ENCODE measurements at regions not wholly inside any gene's neighbourhood (a gene's known extent, or its start where the extent isn't known, plus 50 kb on each side); places are given as distances from the start of the nearest gene placed in this dataset.
"Not testable (repeated sequence)": the region's sequence is repeated elsewhere in the genome, so short reads cannot be mapped to it uniquely, and the experiment has no call there.

GRCh38 chr11:86732739-86733138 lies 60.3 kb upstream of the ME3 start:
- H3K4me2 ChIP-seq (replicated peaks; ENCODE audit: low read depth, low read length, poor library complexity, severe bottlenecking); ATAC-seq (ENCODE audit: low read depth); POLR2A ChIA-PET; H3K79me2 ChIP-seq (ENCODE audit: control insufficient read depth, insufficient read depth, low read length); H3K9me3 ChIP-seq (ENCODE audit: control extremely low read depth in 1 of 3, control insufficient read depth in 2 of 3, insufficient read depth in 1 of 3, low read length in 2 of 3); CTCF ChIA-PET; H3K27ac ChIP-seq (ENCODE audit: low read length in 2 of 2); H3K4me3 Mint-ChIP-seq; H3K36me3 ChIP-seq (replicated peaks in 1 of 2; ENCODE audit: control extremely low read depth in 1 of 2, control insufficient read depth in 1 of 2, extremely low read depth in 1 of 2, insufficient read depth in 2 of 2, low read length in 1 of 2); H3K4me1 Mint-ChIP-seq; H4K20me1 ChIP-seq (ENCODE audit: control insufficient read depth, insufficient read depth, low read length, poor library complexity, severe bottlenecking); intact Hi-C loops (cut with micrococcal nuclease); H3K4me1 ChIP-seq (ENCODE audit: control insufficient read depth in 2 of 2, insufficient read depth in 2 of 2, low read length in 2 of 2); H3K9me3 Mint-ChIP-seq (ENCODE audit: insufficient read depth); H3K27me3 Mint-ChIP-seq; H3K4me3 ChIP-seq (ENCODE audit: control extremely low read depth in 1 of 5, extremely low read depth in 1 of 5, insufficient read depth in 1 of 5, low read depth in 2 of 5, low read length in 4 of 5); H3K27ac Mint-ChIP-seq; DNase-seq; H3K27me3 ChIP-seq (replicated peaks in 1 of 4; ENCODE audit: control extremely low read depth in 1 of 4, control insufficient read depth in 3 of 4, insufficient read depth in 4 of 4, low read length in 3 of 4); H3K9ac ChIP-seq (ENCODE audit: low read length); H2AFZ ChIP-seq (ENCODE audit: insufficient read depth, low read depth, low read length, poor library complexity, severe bottlenecking): not testable (repeated sequence)
- no CpG with 5 or more reads among the region's 1 CpG for WGBS (ENCODE audit: insufficient coverage)

- intact Hi-C loops (cut with micrococcal nuclease); H3K9me3 Mint-ChIP-seq (ENCODE audit: insufficient read depth); DNase-seq; H3K4me3 ChIP-seq (ENCODE audit: control extremely low read depth in 1 of 5, extremely low read depth in 1 of 5, insufficient read depth in 1 of 5, low read depth in 2 of 5, low read length in 4 of 5); H3K4me1 Mint-ChIP-seq; H3K27me3 ChIP-seq (replicated peaks in 1 of 4; ENCODE audit: control extremely low read depth in 1 of 4, control insufficient read depth in 3 of 4, insufficient read depth in 4 of 4, low read length in 3 of 4); H4K20me1 ChIP-seq (ENCODE audit: control insufficient read depth, insufficient read depth, low read length, poor library complexity, severe bottlenecking); H2AFZ ChIP-seq (ENCODE audit: insufficient read depth, low read depth, low read length, poor library complexity, severe bottlenecking); H3K36me3 ChIP-seq (replicated peaks in 1 of 2; ENCODE audit: control extremely low read depth in 1 of 2, control insufficient read depth in 1 of 2, extremely low read depth in 1 of 2, insufficient read depth in 2 of 2, low read length in 1 of 2); H3K9me3 ChIP-seq (ENCODE audit: control extremely low read depth in 1 of 3, control insufficient read depth in 2 of 3, insufficient read depth in 1 of 3, low read length in 2 of 3); H3K27ac Mint-ChIP-seq; H3K9ac ChIP-seq (ENCODE audit: low read length); H3K79me2 ChIP-seq (ENCODE audit: control insufficient read depth, insufficient read depth, low read length); H3K27ac ChIP-seq (ENCODE audit: low read length in 2 of 2); ATAC-seq (ENCODE audit: low read depth); H3K4me2 ChIP-seq (replicated peaks; ENCODE audit: low read depth, low read length, poor library complexity, severe bottlenecking); H3K4me1 ChIP-seq (ENCODE audit: control insufficient read depth in 2 of 2, insufficient read depth in 2 of 2, low read length in 2 of 2); POLR2A ChIA-PET; CTCF ChIA-PET; H3K4me3 Mint-ChIP-seq; H3K27me3 Mint-ChIP-seq: not testable (repeated sequence)
- WGBS (ENCODE audit: insufficient coverage) = no CpG with 5 or more reads among the region's 27 CpGs
Measured at GRCh38 chr11:86732286-86732685, 59.9 kb upstream of the ME3 start.

- H3K9me3 Mint-ChIP-seq (ENCODE audit: insufficient read depth); H3K4me3 Mint-ChIP-seq; POLR2A ChIA-PET; CTCF ChIA-PET; H2AFZ ChIP-seq (ENCODE audit: insufficient read depth, low read depth, low read length, poor library complexity, severe bottlenecking); H3K4me1 Mint-ChIP-seq; H3K9me3 ChIP-seq (ENCODE audit: control extremely low read depth in 1 of 3, control insufficient read depth in 2 of 3, insufficient read depth in 1 of 3, low read length in 2 of 3); H3K27ac Mint-ChIP-seq; H4K20me1 ChIP-seq (ENCODE audit: control insufficient read depth, insufficient read depth, low read length, poor library complexity, severe bottlenecking); H3K4me3 ChIP-seq (ENCODE audit: control extremely low read depth in 1 of 5, extremely low read depth in 1 of 5, insufficient read depth in 1 of 5, low read depth in 2 of 5, low read length in 4 of 5); H3K4me1 ChIP-seq (ENCODE audit: control insufficient read depth in 2 of 2, insufficient read depth in 2 of 2, low read length in 2 of 2); H3K27ac ChIP-seq (ENCODE audit: low read length in 2 of 2); ATAC-seq (ENCODE audit: low read depth); H3K9ac ChIP-seq (ENCODE audit: low read length); H3K27me3 ChIP-seq (replicated peaks in 1 of 4; ENCODE audit: control extremely low read depth in 1 of 4, control insufficient read depth in 3 of 4, insufficient read depth in 4 of 4, low read length in 3 of 4); DNase-seq; intact Hi-C loops (cut with micrococcal nuclease); H3K27me3 Mint-ChIP-seq; H3K4me2 ChIP-seq (replicated peaks; ENCODE audit: low read depth, low read length, poor library complexity, severe bottlenecking); H3K36me3 ChIP-seq (replicated peaks in 1 of 2; ENCODE audit: control extremely low read depth in 1 of 2, control insufficient read depth in 1 of 2, extremely low read depth in 1 of 2, insufficient read depth in 2 of 2, low read length in 1 of 2); H3K79me2 ChIP-seq (ENCODE audit: control insufficient read depth, insufficient read depth, low read length): not testable (repeated sequence)
- no CpG with 5 or more reads among the region's 1 CpG for WGBS (ENCODE audit: insufficient coverage)
Measured at GRCh38 chr11:86729576-86729975, 57.2 kb upstream of the ME3 start.
